IgD-negative memory B cell (primary cell): ENCODE measurements at regions not wholly inside any gene's neighbourhood (a gene's known extent, or its start where the extent isn't known, plus 50 kb on each side); places are given as distances from the start of the nearest gene placed in this dataset.

ENCODE experiments used
- H3K27ac Mint-ChIP-seq, 3 donors: one replicate each; pipeline ENCODE4 v1.8.0; 2020 to 2022; ENCODE audit warnings: mild to moderate bottlenecking in 3 of 3, mixed read lengths in 3 of 3, moderate library complexity in 1 of 3
- H3K27me3 Mint-ChIP-seq: one replicate; pipeline ENCODE4 v1.8.0; 2021; ENCODE audit warnings: mixed read lengths
- H3K36me3 Mint-ChIP-seq: one replicate; pipeline ENCODE4 v1.8.0; 2020; ENCODE audit warnings: mild to moderate bottlenecking, mixed read lengths
- H3K4me1 Mint-ChIP-seq, 3 donors: one replicate each; pipeline ENCODE4 v1.8.0; 2020 to 2022; ENCODE audit warnings: mixed read lengths in 3 of 3, mild to moderate bottlenecking in 1 of 3
- H3K4me3 Mint-ChIP-seq, 4 donors: one replicate each; pipeline ENCODE4 v1.8.0; 2020 to 2022; ENCODE audit warnings: mild to moderate bottlenecking in 4 of 4, mixed read lengths in 4 of 4, moderate library complexity in 3 of 4
- H3K9me3 Mint-ChIP-seq, 3 donors: one replicate each; pipeline ENCODE4 v1.8.0; 2020 to 2021; ENCODE audit warnings: mixed read lengths in 3 of 3, mild to moderate bottlenecking in 1 of 3

DNA sequence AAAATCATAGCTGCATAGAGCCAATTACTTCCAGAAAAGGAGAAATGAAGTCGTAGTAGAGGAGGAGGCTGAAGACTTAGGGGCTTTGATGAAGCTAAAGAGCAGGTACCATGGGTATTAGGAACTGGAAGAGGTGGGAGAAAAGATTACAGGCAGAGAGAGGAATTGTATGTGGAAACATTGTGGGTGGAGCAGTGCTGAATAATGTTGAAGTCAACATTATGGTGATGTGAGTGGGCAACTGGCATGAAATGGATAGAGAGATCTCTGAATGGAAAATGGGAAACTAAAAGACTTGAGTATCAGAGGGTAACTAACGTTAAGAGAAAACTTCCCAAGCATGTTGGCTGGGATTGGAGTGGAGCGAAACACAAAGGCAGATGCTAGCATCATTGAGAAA is 92.5 kb downstream of the AREG start:
- Mint-ChIP-seq H3K27ac (no peak overlapping the region), H3K4me1 (peaks cover 0 to 5% (median 0%) of the 10 kb centered on the region in 3 donors), H3K27me3 (peaks cover 4% of the 10 kb centered on the region), H3K9me3 (no peaks in the 10 kb centered on the region), H3K4me3 (peak overlapping the region in 1 of 4 donors; percentile 49), H3K36me3 (no peaks in the 10 kb centered on the region)

GRCh38 chr4:74539044-74539790 is 94.3 kb downstream of the AREG start:
- H3K27ac Mint-ChIP-seq: no peak overlapping the region
- no peaks in the 10 kb centered on the region for H3K36me3 Mint-ChIP-seq
- H3K27me3 Mint-ChIP-seq: peaks cover 4% of the 10 kb centered on the region
- peaks cover 5 to 7% (median 6%) of the 10 kb centered on the region in 3 donors for H3K4me1 Mint-ChIP-seq
- H3K9me3 Mint-ChIP-seq: no peaks in the 10 kb centered on the region
- no peak overlapping the region for H3K4me3 Mint-ChIP-seq

GRCh38 chr4:74540193-74540592 is 95.3 kb downstream of the AREG start:
- H3K4me3 Mint-ChIP-seq: no peak overlapping the region
- H3K27ac Mint-ChIP-seq: no peak overlapping the region
- peaks cover 4% of the 10 kb centered on the region for H3K27me3 Mint-ChIP-seq
- no peaks in the 10 kb centered on the region for H3K36me3 Mint-ChIP-seq
- no peaks in the 10 kb centered on the region for H3K9me3 Mint-ChIP-seq
- peaks cover 5 to 7% (median 6%) of the 10 kb centered on the region in 3 donors for H3K4me1 Mint-ChIP-seq

DNA sequence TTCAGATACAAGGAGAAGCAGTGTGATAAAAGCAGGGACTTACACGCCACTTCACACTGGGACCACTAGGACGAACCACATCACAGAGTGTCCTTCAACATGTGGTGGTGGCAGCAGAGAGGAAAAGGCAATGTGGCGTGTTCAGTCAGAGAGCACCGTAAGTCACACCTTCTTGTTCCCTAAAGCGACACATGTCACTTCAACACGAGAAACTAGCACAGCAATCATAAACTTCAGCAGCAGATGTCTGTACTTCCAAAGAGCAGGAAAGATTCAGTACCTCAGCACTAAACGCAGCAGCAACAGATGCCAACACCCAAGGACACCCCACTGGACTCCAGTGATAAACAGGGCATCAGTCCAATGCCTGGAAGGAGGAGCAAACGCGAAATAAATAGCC is 96.7 kb downstream of the AREG start:
- Mint-ChIP-seq H3K27ac (no peak overlapping the region), H3K27me3 (peaks cover 4% of the 10 kb centered on the region), H3K36me3 (no peaks in the 10 kb centered on the region), H3K4me1 (peaks cover 5 to 7% (median 6%) of the 10 kb centered on the region in 3 donors), H3K9me3 (no peaks in the 10 kb centered on the region), H3K4me3 (no peak overlapping the region)

GRCh38 chr4:74543231-74543781 is 98.4 kb downstream of the AREG start:
- H3K4me3 Mint-ChIP-seq: peak overlapping the region in 2 of 4 donors; percentile 48 to 63

GRCh38 chr4:74543983-74544382 is 99.0 kb downstream of the AREG start:
- H3K27me3 Mint-ChIP-seq: no peaks in the 10 kb centered on the region
- no peak overlapping the region for H3K4me3 Mint-ChIP-seq
- no peaks in the 10 kb centered on the region for H3K9me3 Mint-ChIP-seq
- peaks cover 5 to 7% (median 6%) of the 10 kb centered on the region in 3 donors for H3K4me1 Mint-ChIP-seq
- no peaks in the 10 kb centered on the region for H3K36me3 Mint-ChIP-seq
- H3K27ac Mint-ChIP-seq: no peak overlapping the region

More at GRCh38 chr4:74543231-74543781, 98.4 kb downstream of the AREG start:
- H3K27ac Mint-ChIP-seq: no peak overlapping the region
- peaks cover 5 to 7% (median 6%) of the 10 kb centered on the region in 3 donors for H3K4me1 Mint-ChIP-seq
- no peaks in the 10 kb centered on the region for H3K9me3 Mint-ChIP-seq
- H3K27me3 Mint-ChIP-seq: no peaks in the 10 kb centered on the region
- no peaks in the 10 kb centered on the region for H3K36me3 Mint-ChIP-seq

GRCh38 chr4:74544655-74545361 is 99.9 kb downstream of the AREG start:
- no peaks in the 10 kb centered on the region for H3K36me3 Mint-ChIP-seq
- H3K4me3 Mint-ChIP-seq: no peak overlapping the region
- H3K27me3 Mint-ChIP-seq: no peaks in the 10 kb centered on the region
- H3K9me3 Mint-ChIP-seq: no peaks in the 10 kb centered on the region
- peaks cover 5 to 7% (median 6%) of the 10 kb centered on the region in 3 donors for H3K4me1 Mint-ChIP-seq
- H3K27ac Mint-ChIP-seq: no peak overlapping the region

- no peaks in the 10 kb centered on the region for H3K27me3 Mint-ChIP-seq
- H3K36me3 Mint-ChIP-seq: no peaks in the 10 kb centered on the region
- H3K9me3 Mint-ChIP-seq: no peaks in the 10 kb centered on the region
- H3K4me1 Mint-ChIP-seq: peaks cover 5 to 7% (median 6%) of the 10 kb centered on the region in 3 donors
- no peak overlapping the region for H3K27ac Mint-ChIP-seq
- H3K4me3 Mint-ChIP-seq: no peak overlapping the region
Observed at GRCh38 chr4:74545448-74545847, 100.5 kb downstream of the AREG start.

DNA sequence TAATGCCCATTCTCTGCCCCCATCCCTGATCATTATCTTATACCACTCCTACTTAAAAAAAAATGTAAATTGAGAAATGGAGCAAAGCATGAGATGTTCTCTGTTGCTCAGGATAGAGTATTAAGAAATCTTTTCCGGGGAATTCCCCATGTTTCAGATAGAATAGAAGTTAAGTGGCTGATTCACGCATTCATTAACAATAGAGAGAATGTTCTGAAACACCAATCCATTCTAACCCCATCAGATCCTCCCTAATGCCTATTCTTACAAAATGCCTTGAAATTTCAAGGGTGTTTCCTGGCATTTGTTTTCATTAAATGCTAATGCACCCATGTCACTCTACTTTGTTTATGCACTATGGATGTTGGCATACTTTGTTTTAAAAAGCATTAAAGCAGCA is 101.1 kb downstream of the AREG start:
- Mint-ChIP-seq H3K27ac (no peak overlapping the region), H3K4me1 (peaks cover 5 to 7% (median 6%) of the 10 kb centered on the region in 3 donors), H3K9me3 (no peaks in the 10 kb centered on the region), H3K36me3 (no peaks in the 10 kb centered on the region), H3K4me3 (no peak overlapping the region), H3K27me3 (no peaks in the 10 kb centered on the region)

DNA sequence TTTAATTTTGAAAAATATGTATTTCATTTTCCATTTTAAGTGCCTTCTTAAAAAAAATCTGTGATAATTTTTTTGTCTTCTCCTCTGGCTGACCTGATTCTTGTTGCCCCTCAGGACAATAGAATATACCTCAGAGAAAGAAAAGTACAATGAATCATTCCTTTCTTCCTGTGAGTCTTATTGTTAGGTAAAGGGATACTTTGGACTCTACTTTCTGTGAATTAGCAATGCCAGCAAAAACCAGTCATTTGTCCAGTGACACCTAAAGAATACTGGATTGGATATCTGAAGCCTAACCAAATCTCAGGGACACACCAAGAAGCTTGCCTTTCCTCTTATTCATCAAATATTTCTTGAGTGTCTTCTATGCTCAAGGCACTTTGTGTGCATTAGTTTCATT is 102.1 kb downstream of the AREG start:
- no peak overlapping the region for H3K4me3 Mint-ChIP-seq
- no peaks in the 10 kb centered on the region for H3K36me3 Mint-ChIP-seq
- peaks cover under 1 to 7% (median 6%) of the 10 kb centered on the region in 3 donors for H3K4me1 Mint-ChIP-seq
- no peak overlapping the region for H3K27ac Mint-ChIP-seq
- H3K27me3 Mint-ChIP-seq: no peaks in the 10 kb centered on the region
- H3K9me3 Mint-ChIP-seq: no peaks in the 10 kb centered on the region

DNA sequence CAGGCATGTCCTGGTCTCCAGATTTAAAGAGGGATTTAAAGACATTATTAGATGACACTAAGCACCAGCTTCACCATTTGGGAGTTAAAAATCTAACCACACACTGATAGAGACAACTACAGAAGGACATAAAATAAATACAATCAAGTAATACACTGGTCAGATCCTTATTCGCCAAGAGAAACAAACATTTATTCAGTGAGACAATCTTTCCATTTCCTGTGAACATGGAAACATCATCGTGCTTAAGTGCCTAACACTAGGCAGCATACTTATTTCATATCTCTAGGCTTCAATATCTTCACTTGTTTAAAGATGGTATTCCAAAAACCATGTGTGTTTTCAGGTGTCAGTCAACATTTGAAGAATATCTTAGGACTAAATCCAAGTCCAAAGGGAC is 103.6 kb downstream of the AREG start:
- Mint-ChIP-seq H3K36me3 (no peaks in the 10 kb centered on the region), H3K4me3 (no peak overlapping the region), H3K4me1 (peaks cover 0 to 2% (median under 1%) of the 10 kb centered on the region in 3 donors), H3K27ac (no peak overlapping the region), H3K27me3 (no peaks in the 10 kb centered on the region), H3K9me3 (no peaks in the 10 kb centered on the region)

DNA sequence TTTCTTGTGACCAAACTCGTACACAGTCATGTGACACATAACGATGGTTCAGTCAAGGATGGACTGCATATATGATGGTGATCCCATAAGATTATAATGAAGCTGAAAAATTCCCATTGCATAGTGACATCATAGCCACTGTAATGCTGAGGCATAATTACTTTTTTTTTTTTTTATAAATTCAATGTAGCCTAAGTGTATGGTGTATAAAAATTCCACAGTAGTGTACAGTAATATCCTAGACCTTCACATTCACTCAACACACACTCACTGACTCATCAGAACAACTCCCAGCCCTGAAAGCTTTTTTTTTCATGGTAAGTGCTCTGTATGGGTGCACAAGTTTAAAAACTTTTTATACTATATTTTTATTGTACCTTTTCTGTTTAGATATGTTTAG is 105.0 kb downstream of the AREG start:
- Mint-ChIP-seq H3K4me3 (no peak overlapping the region), H3K27me3 (no peaks in the 10 kb centered on the region), H3K27ac (no peak overlapping the region), H3K36me3 (no peaks in the 10 kb centered on the region), H3K4me1 (no peaks in the 10 kb centered on the region), H3K9me3 (no peaks in the 10 kb centered on the region)

GRCh38 chr4:74555231-74555630 is 110.3 kb downstream of the AREG start:
- no peaks in the 10 kb centered on the region for H3K27me3 Mint-ChIP-seq
- no peaks in the 10 kb centered on the region for H3K9me3 Mint-ChIP-seq
- no peaks in the 10 kb centered on the region for H3K4me1 Mint-ChIP-seq
- H3K4me3 Mint-ChIP-seq: no peak overlapping the region
- no peak overlapping the region for H3K27ac Mint-ChIP-seq
- H3K36me3 Mint-ChIP-seq: no peaks in the 10 kb centered on the region

DNA sequence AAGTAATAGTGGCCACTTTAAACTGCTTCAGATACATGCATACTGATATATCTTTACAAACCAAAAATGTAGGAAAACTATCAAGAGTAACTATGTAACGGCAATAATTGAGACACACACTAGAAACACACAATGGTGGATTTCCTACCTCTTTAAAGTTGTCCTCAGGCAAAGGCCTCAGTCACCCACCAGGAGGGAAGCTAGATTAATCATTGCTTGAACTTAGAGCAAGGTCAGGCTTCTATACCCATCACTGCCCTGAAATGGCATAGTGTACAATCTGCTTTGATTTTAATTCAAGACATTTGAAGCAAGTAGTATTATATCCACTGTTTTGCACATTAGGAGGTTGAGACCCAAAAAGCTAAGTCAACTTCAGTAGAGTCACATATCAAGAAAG is 110.9 kb downstream of the AREG start:
- Mint-ChIP-seq H3K4me3 (no peak overlapping the region), H3K27ac (no peak overlapping the region), H3K36me3 (no peaks in the 10 kb centered on the region), H3K4me1 (no peaks in the 10 kb centered on the region), H3K27me3 (no peaks in the 10 kb centered on the region), H3K9me3 (no peaks in the 10 kb centered on the region)

DNA sequence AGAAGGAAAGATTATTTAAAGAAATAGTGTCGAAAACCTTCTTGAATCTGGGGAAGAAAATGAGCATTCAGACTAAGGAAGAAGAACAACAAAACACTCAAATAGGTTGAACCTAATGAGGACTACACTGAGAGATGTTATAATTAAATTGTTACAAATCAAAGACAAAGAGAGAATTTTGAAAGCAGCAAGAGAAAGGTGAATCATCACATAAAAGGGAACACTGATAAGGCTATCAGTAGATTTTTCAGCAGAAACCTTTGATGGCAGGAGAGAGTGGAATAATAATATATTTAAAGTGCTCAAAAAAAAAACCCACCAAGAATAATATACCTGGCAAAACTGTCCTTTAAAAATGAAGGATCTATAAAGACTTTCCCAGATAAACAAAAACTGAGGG is 114.9 kb downstream of the AREG start:
- Mint-ChIP-seq H3K4me1 (no peaks in the 10 kb centered on the region), H3K9me3 (peaks cover 0 to 2% (median 0%) of the 10 kb centered on the region in 3 donors), H3K27me3 (no peaks in the 10 kb centered on the region), H3K4me3 (no peak overlapping the region), H3K27ac (no peak overlapping the region), H3K36me3 (no peaks in the 10 kb centered on the region)
